Stimulated activated memory B cell treated with anti-CD40 and anti-IgM and Interleukin-4, amounts not matched to agents 10 μg/mL and 1 μg/mL and 100 μg/mL, for 72 hours (primary cell): ENCODE measurements at regions not wholly inside any gene's neighbourhood (a gene's known extent, or its start where the extent isn't known, plus 50 kb on each side); places are given as distances from the start of the nearest gene placed in this dataset.
A peak's percentile ranks its signal among the peaks of the same experiment; 100 is the strongest.

Experiments
- ATAC-seq: fragments of 150-1000 bp; cut with Tn5 transposase; 2 replicates; pipeline ENCODE4 v1.10.0; 2021
- H3K27ac Mint-ChIP-seq: one replicate; pipeline ENCODE4 v1.8.0; 2022; ENCODE audit warnings: mild to moderate bottlenecking, mixed read lengths
- H3K27me3 Mint-ChIP-seq: one replicate; pipeline ENCODE4 v1.8.0; 2022; ENCODE audit warnings: mixed read lengths
- H3K36me3 Mint-ChIP-seq: one replicate; pipeline ENCODE4 v1.8.0; 2022; ENCODE audit warnings: mixed read lengths
- H3K4me1 Mint-ChIP-seq: one replicate; pipeline ENCODE4 v1.8.0; 2022; ENCODE audit warnings: mixed read lengths
- H3K4me3 Mint-ChIP-seq: one replicate; pipeline ENCODE4 v1.8.0; 2022; ENCODE audit warnings: mild to moderate bottlenecking, moderate library complexity, mixed read lengths
- H3K9me3 Mint-ChIP-seq: one replicate; pipeline ENCODE4 v1.8.0; 2022; ENCODE audit warnings: mixed read lengths

- no peak overlapping the region for H3K27ac Mint-ChIP-seq
- H3K9me3 Mint-ChIP-seq = no peaks in the 10 kb centered on the region
- H3K4me1 Mint-ChIP-seq = no peaks in the 10 kb centered on the region
- no peaks in the 10 kb centered on the region for H3K36me3 Mint-ChIP-seq
- H3K4me3 Mint-ChIP-seq = no peak overlapping the region
- H3K27me3 Mint-ChIP-seq = peaks cover 18% of the 10 kb centered on the region
- ATAC-seq = peak; percentile 6
Measured at GRCh38 chr22:48580481-48580970, 1247.1 kb downstream of the BRD1 start.

GRCh38 chr22:48579928-48580309, 1247.8 kb downstream of the BRD1 start:
- no peak overlapping the region for H3K27ac Mint-ChIP-seq
- no peaks in the 10 kb centered on the region for H3K9me3 Mint-ChIP-seq
- no peak for ATAC-seq
- no peaks in the 10 kb centered on the region for H3K4me1 Mint-ChIP-seq
- peaks cover 20% of the 10 kb centered on the region for H3K27me3 Mint-ChIP-seq
- H3K36me3 Mint-ChIP-seq = no peaks in the 10 kb centered on the region
- H3K4me3 Mint-ChIP-seq = no peak overlapping the region

GRCh38 chr22:48579043-48579927, 1248.4 kb downstream of the BRD1 start:
- Mint-ChIP-seq H3K4me1 (no peaks in the 10 kb centered on the region), H3K36me3 (no peaks in the 10 kb centered on the region), H3K27ac (no peak overlapping the region), H3K4me3 (no peak overlapping the region), H3K27me3 (peaks cover 26% of the 10 kb centered on the region), H3K9me3 (no peaks in the 10 kb centered on the region)
- ATAC-seq = no peak

GRCh38 chr22:48578138-48579042, 1249.3 kb downstream of the BRD1 start:
- no peak overlapping the region for H3K4me3 Mint-ChIP-seq
- ATAC-seq = no peak
- no peaks in the 10 kb centered on the region for H3K9me3 Mint-ChIP-seq

GRCh38 chr22:48577691-48578090, 1250.0 kb downstream of the BRD1 start:
- Mint-ChIP-seq H3K4me3 (no peak overlapping the region), H3K27ac (no peak overlapping the region), H3K27me3 (peaks cover 38% of the 10 kb centered on the region), H3K9me3 (no peaks in the 10 kb centered on the region), H3K4me1 (no peaks in the 10 kb centered on the region), H3K36me3 (no peaks in the 10 kb centered on the region)
- no peak for ATAC-seq

More at GRCh38 chr22:48578138-48579042, 1249.3 kb downstream of the BRD1 start:
- no peaks in the 10 kb centered on the region for H3K4me1 Mint-ChIP-seq
- H3K27me3 Mint-ChIP-seq = peaks cover 35% of the 10 kb centered on the region
- no peaks in the 10 kb centered on the region for H3K36me3 Mint-ChIP-seq
- no peak overlapping the region for H3K27ac Mint-ChIP-seq

GRCh38 chr22:48577014-48577690, 1250.5 kb downstream of the BRD1 start:
- no peaks in the 10 kb centered on the region for H3K36me3 Mint-ChIP-seq
- no peaks in the 10 kb centered on the region for H3K9me3 Mint-ChIP-seq
- no peak overlapping the region for H3K27ac Mint-ChIP-seq
- peaks cover 38% of the 10 kb centered on the region for H3K27me3 Mint-ChIP-seq
- H3K4me3 Mint-ChIP-seq = no peak overlapping the region
- no peak for ATAC-seq
- H3K4me1 Mint-ChIP-seq = no peaks in the 10 kb centered on the region

- Mint-ChIP-seq H3K36me3 (no peaks in the 10 kb centered on the region), H3K4me1 (no peaks in the 10 kb centered on the region), H3K27me3 (peaks cover 38% of the 10 kb centered on the region), H3K4me3 (no peak overlapping the region), H3K9me3 (peaks cover 3% of the 10 kb centered on the region), H3K27ac (no peak overlapping the region)
- ATAC-seq = no peak
Measured at GRCh38 chr22:48576333-48577013, 1251.2 kb downstream of the BRD1 start.

- H3K27ac Mint-ChIP-seq = no peak overlapping the region
- no peaks in the 10 kb centered on the region for H3K36me3 Mint-ChIP-seq
- H3K27me3 Mint-ChIP-seq = peaks cover 38% of the 10 kb centered on the region
- H3K4me1 Mint-ChIP-seq = no peaks in the 10 kb centered on the region
- no peak overlapping the region for H3K4me3 Mint-ChIP-seq
- peaks cover 3% of the 10 kb centered on the region for H3K9me3 Mint-ChIP-seq
- no peak for ATAC-seq
Measured at GRCh38 chr22:48575618-48576332, 1251.9 kb downstream of the BRD1 start.

- Mint-ChIP-seq H3K36me3 (no peaks in the 10 kb centered on the region), H3K4me3 (no peak overlapping the region), H3K9me3 (peaks cover 9% of the 10 kb centered on the region), H3K27me3 (peaks cover 38% of the 10 kb centered on the region), H3K27ac (no peak overlapping the region), H3K4me1 (no peaks in the 10 kb centered on the region)
- peak; percentile 13 for ATAC-seq
Measured at GRCh38 chr22:48574776-48575617, 1252.7 kb downstream of the BRD1 start.

- no peak overlapping the region for H3K4me3 Mint-ChIP-seq
- H3K36me3 Mint-ChIP-seq = no peaks in the 10 kb centered on the region
- peaks cover 11% of the 10 kb centered on the region for H3K9me3 Mint-ChIP-seq
Measured at GRCh38 chr22:48573766-48574165, 1253.9 kb downstream of the BRD1 start.

GRCh38 chr22:48572951-48573350, 1254.7 kb downstream of the BRD1 start:
- no peaks in the 10 kb centered on the region for H3K36me3 Mint-ChIP-seq
- H3K9me3 Mint-ChIP-seq = peaks cover 11% of the 10 kb centered on the region
- no peaks in the 10 kb centered on the region for H3K4me1 Mint-ChIP-seq
- no peak for ATAC-seq
- H3K27me3 Mint-ChIP-seq = peaks cover 31% of the 10 kb centered on the region
- H3K4me3 Mint-ChIP-seq = no peak overlapping the region
- H3K27ac Mint-ChIP-seq = no peak overlapping the region

More at GRCh38 chr22:48573766-48574165, 1253.9 kb downstream of the BRD1 start:
- peaks cover 38% of the 10 kb centered on the region for H3K27me3 Mint-ChIP-seq
- no peaks in the 10 kb centered on the region for H3K4me1 Mint-ChIP-seq
- no peak for ATAC-seq
- no peak overlapping the region for H3K27ac Mint-ChIP-seq

GRCh38 chr22:48570912-48571311, 1256.8 kb downstream of the BRD1 start:
- Mint-ChIP-seq H3K27ac (no peak overlapping the region), H3K4me1 (no peaks in the 10 kb centered on the region), H3K27me3 (peaks cover 20% of the 10 kb centered on the region), H3K36me3 (no peaks in the 10 kb centered on the region), H3K4me3 (no peak overlapping the region), H3K9me3 (peaks cover 11% of the 10 kb centered on the region)
- ATAC-seq = no peak

GRCh38 chr22:48569476-48570233, 1258.0 kb downstream of the BRD1 start:
- Mint-ChIP-seq H3K4me3 (no peak overlapping the region), H3K4me1 (no peaks in the 10 kb centered on the region)

More at GRCh38 chr22:48569476-48570233, 1258.0 kb downstream of the BRD1 start:
- Mint-ChIP-seq H3K36me3 (no peaks in the 10 kb centered on the region), H3K9me3 (peaks cover 11% of the 10 kb centered on the region), H3K27ac (no peak overlapping the region), H3K27me3 (peaks cover 16% of the 10 kb centered on the region)
- ATAC-seq = no peak
